ENCODE measurements at regions not wholly inside any gene's neighbourhood (a gene's known extent, or its start where the extent isn't known, plus 50 kb on each side); places are given as distances from the start of the nearest gene placed in this dataset.

DNA sequence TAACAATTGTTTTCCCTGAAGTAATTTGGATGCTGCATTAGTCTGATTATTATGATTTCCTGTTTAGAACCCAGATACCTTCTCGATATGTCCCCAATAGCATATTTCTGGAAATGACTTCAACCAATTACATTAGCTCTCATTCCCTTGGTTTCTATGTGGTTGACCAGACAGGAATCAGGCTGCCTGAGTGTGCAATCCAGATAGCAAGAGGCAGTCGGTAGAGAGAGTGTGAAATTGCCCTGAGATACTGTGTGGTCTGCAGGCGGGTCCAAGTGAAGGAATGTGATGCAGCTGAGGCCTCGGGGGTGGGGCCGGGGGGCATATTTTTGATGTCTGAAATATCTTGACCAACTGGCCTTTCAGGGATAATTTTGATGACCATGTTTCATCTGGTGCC lies 143.9 kb upstream of the ITGA6 start:
- DNase-seq (ENCODE audit: low read depth): no peak
- TF ChIP-seq, protein P1, sequence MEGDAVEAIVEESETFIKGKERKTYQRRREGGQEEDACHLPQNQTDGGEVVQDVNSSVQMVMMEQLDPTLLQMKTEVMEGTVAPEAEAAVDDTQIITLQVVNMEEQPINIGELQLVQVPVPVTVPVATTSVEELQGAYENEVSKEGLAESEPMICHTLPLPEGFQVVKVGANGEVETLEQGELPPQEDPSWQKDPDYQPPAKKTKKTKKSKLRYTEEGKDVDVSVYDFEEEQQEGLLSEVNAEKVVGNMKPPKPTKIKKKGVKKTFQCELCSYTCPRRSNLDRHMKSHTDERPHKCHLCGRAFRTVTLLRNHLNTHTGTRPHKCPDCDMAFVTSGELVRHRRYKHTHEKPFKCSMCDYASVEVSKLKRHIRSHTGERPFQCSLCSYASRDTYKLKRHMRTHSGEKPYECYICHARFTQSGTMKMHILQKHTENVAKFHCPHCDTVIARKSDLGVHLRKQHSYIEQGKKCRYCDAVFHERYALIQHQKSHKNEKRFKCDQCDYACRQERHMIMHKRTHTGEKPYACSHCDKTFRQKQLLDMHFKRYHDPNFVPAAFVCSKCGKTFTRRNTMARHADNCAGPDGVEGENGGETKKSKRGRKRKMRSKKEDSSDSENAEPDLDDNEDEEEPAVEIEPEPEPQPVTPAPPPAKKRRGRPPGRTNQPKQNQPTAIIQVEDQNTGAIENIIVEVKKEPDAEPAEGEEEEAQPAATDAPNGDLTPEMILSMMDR (IDR thresholded peaks at IDR 0.05; ENCODE audit: control insufficient read depth, extremely low read depth, insufficient read depth): no peak
- no peak overlapping the region for H3K4me3 ChIP-seq (ENCODE audit: low read depth, low read length)

DNA sequence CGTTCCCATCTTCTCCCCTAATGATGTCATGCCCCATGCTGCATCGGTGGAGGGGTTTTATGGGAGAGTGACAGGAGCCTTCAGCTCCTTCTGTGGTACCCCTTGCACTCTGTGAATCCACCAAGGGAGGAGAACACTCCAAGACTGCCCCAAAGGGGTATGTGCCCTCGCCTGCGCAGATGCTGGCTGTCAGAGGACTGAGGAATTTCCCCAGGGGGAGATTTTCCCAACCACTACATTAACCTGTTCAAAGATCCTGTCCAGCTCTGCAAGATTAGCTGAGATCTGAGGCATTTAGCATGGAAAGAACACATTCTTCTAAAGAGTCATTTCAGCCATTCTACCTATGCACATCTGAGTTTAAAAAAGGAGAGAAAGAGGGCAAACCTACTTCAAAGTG lies 143.2 kb upstream of the ITGA6 start:
- TF ChIP-seq, protein P1 (IDR thresholded peaks at IDR 0.05; ENCODE audit: control insufficient read depth, extremely low read depth, insufficient read depth): no peak
- no peak overlapping the region for H3K4me3 ChIP-seq (ENCODE audit: low read depth, low read length)
- no peak for DNase-seq (ENCODE audit: low read depth)

DNA sequence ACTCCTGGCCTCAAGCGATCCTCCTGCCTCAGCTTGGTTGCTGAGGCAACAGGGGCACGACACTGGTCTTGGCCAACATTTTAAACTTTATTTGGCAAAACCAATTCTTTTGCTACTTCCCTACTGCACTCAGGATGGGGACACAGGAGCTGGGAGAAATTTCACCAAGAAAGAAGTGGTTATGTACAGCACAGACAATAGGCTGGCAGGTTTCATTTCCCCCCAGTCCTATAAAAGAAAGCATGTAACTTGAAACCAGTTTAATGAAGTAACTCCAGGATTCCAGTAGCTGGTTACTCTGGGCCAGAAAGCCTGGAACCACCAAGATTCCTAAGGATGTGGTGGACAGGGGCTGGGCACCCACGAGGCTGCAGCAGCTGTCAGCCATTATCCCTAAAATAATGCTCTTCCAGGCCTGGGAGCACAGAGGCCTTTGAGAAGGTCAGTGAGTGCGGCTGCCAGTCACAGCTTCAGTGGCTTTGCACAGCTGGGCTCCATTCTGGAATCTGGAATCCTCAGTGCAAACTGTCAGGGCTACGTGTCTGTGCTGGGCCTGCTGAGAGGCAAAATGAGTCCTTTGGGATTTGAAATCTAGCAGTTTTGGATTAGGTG lies 142.3 kb upstream of the ITGA6 start:
- no peak for DNase-seq (ENCODE audit: low read depth)
- H3K4me3 ChIP-seq (ENCODE audit: low read depth, low read length): no peak overlapping the region

DNA sequence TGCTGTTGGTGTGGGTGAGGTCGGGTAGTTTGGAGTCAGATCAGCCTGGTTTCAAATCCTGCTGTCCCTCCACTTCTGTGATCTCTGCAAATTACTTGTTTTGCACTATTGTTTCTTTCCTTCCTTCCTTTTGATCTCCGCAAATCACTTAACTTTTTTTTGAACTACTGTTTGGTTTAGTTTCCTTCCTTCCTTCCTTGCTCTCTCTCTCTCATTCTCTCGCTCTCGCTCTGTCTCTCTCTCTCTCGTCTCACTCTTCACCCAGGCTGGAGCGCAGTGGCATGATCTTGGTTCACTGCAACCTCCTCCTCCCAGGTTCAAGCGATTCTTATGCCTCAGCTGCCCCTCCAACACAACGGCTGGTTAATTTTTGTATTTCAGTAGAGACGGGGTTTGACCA lies 141.6 kb upstream of the ITGA6 start:
- TF ChIP-seq, protein P1 (IDR thresholded peaks at IDR 0.05; ENCODE audit: control insufficient read depth, extremely low read depth, insufficient read depth): no peak
- no peak overlapping the region for H3K4me3 ChIP-seq (ENCODE audit: low read depth, low read length)
- no peak for DNase-seq (ENCODE audit: low read depth)

More for the DNA sequence above, 142.3 kb upstream of the ITGA6 start:
- TF ChIP-seq, protein P1 (IDR thresholded peaks at IDR 0.05; ENCODE audit: control insufficient read depth, extremely low read depth, insufficient read depth): no peak

DNA sequence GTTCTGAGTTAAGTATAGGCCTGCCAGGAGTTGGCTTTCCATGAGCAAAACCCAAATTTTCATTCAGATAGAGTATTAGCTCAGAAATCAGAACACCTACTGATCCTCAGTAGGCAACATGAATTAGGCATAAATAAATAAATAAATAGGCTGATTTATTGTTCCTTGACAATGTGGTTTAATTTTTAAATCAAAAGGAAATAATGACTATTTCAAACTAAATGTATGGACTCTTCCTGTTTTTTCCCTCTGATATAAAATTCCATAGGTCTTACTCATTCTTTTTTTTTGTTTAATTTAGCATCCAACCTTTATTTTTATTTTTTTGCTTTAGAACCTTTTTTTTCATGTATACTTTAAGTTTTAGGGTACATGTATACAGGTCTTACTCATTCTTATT lies 140.2 kb upstream of the ITGA6 start:
- no peak for DNase-seq (ENCODE audit: low read depth)
- TF ChIP-seq, protein P1 (IDR thresholded peaks at IDR 0.05; ENCODE audit: control insufficient read depth, extremely low read depth, insufficient read depth): no peak
- H3K4me3 ChIP-seq (ENCODE audit: low read depth, low read length): no peak overlapping the region

DNA sequence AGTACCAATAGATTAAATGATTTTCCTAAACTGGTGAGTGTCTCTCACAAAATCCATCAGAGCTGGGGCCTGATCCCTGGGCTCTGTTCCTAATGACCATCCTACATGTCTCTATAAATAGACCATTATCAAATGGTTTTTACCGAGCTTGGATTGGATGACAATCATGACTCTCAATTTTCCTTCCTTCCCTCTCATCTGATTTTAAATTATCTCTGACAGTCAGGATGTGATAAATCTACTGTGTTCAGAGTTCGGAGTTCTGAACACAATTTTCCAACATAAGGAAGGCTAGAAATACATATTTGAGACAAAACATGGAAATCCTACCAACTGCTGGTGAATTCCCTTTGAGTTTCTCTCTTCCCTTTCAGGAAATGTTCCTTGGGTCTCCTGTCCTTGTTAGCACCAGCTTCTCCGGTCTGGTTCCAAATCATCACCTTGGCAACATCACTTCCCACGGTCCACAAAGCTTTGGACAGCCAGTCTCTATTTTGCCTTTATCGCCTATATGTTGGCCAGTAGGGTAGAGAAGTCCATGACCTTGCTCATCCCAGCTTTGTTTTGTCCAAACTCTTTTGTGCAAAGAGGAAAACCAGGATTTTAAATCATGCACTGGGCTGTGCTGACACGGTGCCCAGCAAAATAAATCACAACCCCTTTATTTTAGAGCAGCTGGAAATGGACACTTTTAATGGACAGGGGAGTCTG lies 139.6 kb upstream of the ITGA6 start:
- no peak overlapping the region for H3K4me3 ChIP-seq (ENCODE audit: low read depth, low read length)
- DNase-seq (ENCODE audit: low read depth): no peak
- TF ChIP-seq, protein P1 (IDR thresholded peaks at IDR 0.05; ENCODE audit: control insufficient read depth, extremely low read depth, insufficient read depth): no peak
